Esophagus (tissue), 2 donors: ENCODE measurements at regions not wholly inside any gene's neighbourhood (a gene's known extent, or its start where the extent isn't known, plus 50 kb on each side); places are given as distances from the start of the nearest gene placed in this dataset.

Experiments used
- H3K27ac ChIP-seq, 2 donors: one replicate each; pipeline ENCODE4 v1.5.1; 2013; ENCODE audit warnings: low read depth in 2 of 2, mild to moderate bottlenecking in 2 of 2, inconsistent platforms in 1 of 2, low read length in 1 of 2, moderate library complexity in 1 of 2
- H3K27me3 ChIP-seq, 2 donors: one replicate each; pipeline ENCODE4 v1.6.1; 2013; ENCODE audit warnings: low read length in 2 of 2, control low read depth in 1 of 2, mild to moderate bottlenecking in 1 of 2; ENCODE audit not compliant: insufficient read depth in 2 of 2, control insufficient read depth in 1 of 2
- H3K36me3 ChIP-seq, 2 donors: one replicate each; pipeline ENCODE4 v1.6.1; 2013; ENCODE audit warnings: low read length in 1 of 2; ENCODE audit not compliant: control insufficient read depth in 2 of 2, insufficient read depth in 2 of 2
- H3K4me1 ChIP-seq, 2 donors: one replicate each; pipeline ENCODE4 v1.6.1; 2013; ENCODE audit warnings: low read length in 1 of 2; ENCODE audit not compliant: control insufficient read depth in 2 of 2, insufficient read depth in 2 of 2
- H3K4me3 ChIP-seq, 2 donors: one replicate each; pipeline ENCODE4 v1.5.1; 2013; ENCODE audit warnings: low read length in 2 of 2, mild to moderate bottlenecking in 2 of 2, low read depth in 1 of 2, moderate library complexity in 1 of 2
- H3K9me3 ChIP-seq, 2 donors: one replicate each; pipeline ENCODE4 v1.6.1; 2013; ENCODE audit warnings: mild to moderate bottlenecking in 2 of 2, low read depth in 1 of 2, low read length in 1 of 2, moderate library complexity in 1 of 2; ENCODE audit not compliant: control insufficient read depth in 2 of 2, insufficient read depth in 1 of 2
- WGBS, 2 donors: extraction: QIAGEN DNeasy Blood & Tissue Kit; methylation state at CpG; one replicate each; pipeline ENCODE4 v1.1.7; 2013; 5-methylcytosine and 5-hydroxymethylcytosine counted together
- donor health status: healthy with polysubstance abuse.
- donor health status: Bipolar disorder and iron deficiency.

DNA sequence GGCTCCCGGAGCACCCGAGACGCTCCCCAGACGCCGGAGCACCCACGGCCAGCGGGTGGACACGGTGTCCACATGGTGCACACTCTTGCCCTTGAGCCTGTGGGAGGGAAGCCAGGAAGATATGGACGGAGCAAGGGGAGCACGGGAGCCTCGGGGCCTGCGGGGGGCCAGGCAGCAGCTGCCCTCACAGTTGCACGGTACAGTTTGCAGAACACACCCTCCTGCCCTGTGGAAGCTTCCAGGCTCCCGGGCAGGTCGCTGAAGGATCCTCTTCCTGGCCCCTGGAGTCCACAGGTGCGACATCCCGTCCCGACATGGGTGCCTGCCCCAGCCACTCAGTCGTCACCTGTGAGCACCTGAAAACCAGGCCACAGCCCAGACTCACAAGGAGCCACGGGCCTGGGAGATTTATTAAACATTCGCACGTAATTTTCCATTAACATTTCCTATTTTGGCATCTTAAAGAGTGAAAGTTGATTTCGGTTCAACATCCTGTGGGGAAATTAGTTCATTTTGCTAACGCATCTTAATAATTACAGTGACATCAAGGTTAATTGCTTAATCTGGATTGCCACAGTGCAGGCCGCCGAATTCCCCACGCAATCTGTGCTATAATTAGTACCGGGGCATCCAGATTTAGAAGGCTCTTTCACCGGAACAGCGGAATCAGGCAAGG is 253.3 kb downstream of the BRD1 start:
- WGBS, 2 donors, result 83 to 85% methylated on average over 30 of the region's 30 CpGs
- no peak overlapping the region for H3K27ac ChIP-seq

DNA sequence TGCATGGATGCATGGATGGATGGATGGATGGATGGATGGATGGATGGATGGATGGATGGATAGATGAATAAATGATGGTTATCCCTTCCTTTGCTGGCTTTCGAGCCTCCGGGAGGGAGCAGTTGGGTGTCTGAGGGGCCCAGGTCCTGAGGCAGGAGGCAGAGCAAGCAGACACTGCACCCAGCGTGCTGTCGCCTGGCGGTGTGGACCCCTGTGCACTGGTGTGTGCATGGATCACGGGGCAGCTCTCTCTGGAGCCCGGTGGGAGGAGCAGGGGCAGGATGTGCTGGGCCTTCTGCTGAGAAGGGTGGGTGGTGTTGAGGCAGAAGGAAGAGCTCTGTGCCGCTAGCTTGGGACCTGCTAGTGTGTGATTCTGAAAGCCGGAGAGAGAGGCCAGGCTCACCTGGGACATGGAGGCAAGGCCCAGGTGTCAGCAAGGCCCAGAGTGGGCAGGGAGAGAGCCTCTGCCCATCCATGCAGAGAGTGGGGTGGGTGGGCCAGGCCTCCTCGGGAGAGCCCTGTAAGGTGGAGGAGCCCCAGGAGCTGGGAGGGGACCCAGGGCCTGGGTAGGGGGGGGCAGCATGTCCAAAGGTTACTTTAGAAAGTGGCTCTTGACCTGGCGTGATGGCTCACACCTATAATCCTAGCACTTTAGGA is 254.4 kb downstream of the BRD1 start:
- Histone ChIP-seq H3K9me3 (peaks cover 0 to 9% of the 10 kb centered on the region in 2 donors), H3K4me1 (no peaks in the 10 kb centered on the region), H3K4me3 (no peak overlapping the region), H3K27me3 (no peaks in the 10 kb centered on the region), H3K27ac (no peak overlapping the region), H3K36me3 (no peaks in the 10 kb centered on the region)
- 89 to 94% methylated on average over 11 of the region's 11 CpGs for WGBS, 2 donors

More for the DNA sequence above, 253.3 kb downstream of the BRD1 start:
- Histone ChIP-seq H3K4me1 (no peaks in the 10 kb centered on the region), H3K4me3 (no peak overlapping the region), H3K27me3 (no peaks in the 10 kb centered on the region), H3K36me3 (no peaks in the 10 kb centered on the region), H3K9me3 (peaks cover 0 to 9% of the 10 kb centered on the region in 2 donors)

DNA sequence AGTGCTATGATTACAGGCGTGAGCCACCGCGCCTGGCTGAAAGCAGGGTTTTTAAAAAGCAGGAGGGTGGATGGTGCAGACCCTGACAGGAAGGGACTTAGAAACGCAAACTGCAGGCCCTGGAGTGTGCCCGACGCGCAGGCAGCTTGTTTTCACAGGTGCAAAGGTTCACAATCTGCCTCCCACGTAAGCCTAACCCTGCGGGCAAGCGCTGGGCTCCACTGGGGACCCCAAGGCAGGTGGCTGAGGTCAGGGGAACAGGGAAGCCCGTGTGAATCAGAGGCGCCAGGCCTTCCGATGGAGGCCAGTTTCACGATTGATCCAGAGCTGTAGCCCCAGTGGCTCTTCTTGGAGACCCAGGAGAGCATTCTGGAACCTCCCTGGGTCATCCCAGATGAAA is 256.3 kb downstream of the BRD1 start:
- Histone ChIP-seq H3K4me3 (no peak overlapping the region), H3K27me3 (no peaks in the 10 kb centered on the region), H3K36me3 (no peaks in the 10 kb centered on the region), H3K27ac (no peak overlapping the region), H3K4me1 (no peaks in the 10 kb centered on the region), H3K9me3 (peaks cover 0 to 5% of the 10 kb centered on the region in 2 donors)
- WGBS, 2 donors, result 90 to 93% methylated on average over 14 of the region's 14 CpGs

DNA sequence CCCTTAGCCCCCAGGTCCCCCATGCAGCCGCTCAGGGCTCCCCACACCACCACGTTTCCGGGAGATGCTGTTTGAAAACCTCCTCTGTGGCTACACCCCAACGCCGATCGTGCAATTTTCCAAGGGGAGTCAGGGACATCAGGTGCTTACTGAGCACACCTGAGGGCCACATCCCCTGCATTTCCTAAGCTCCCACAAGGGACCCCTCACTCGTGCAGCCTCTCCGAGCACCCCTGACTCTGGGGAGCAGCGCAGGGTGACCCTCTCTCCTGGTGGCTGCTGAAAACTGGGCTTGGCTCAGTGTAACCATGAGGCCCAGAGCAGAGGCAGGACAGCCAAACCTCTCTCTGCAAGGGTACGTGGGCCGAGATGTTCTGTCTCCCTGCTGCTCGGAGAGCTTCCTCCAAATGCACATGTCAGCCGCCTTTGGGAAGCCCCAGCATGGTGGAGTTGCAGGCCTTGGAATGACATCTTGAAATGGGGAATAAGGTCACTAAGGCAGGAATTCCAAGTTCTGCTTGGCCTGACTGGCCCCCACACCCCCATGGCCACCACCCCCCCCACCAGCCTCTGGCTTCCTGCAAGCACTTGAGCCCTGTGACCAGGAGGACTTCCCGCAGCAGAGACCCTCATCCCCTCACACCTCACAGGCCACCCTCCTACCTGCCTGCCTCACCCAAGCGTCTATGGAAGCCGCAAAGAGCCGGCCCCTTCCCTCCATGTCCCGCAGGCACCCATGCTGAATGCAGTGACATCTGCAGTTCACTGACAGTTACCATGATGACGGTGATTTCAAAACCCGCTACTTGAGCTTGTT is 257.4 kb downstream of the BRD1 start:
- no peaks in the 10 kb centered on the region for H3K4me1 ChIP-seq
- H3K9me3 ChIP-seq, result peaks cover 0 to 3% of the 10 kb centered on the region in 2 donors
- no peak overlapping the region for H3K27ac ChIP-seq
- no peak overlapping the region for H3K4me3 ChIP-seq
- 78 to 79% methylated on average over 20 of the region's 20 CpGs for WGBS, 2 donors
- H3K27me3 ChIP-seq, result no peaks in the 10 kb centered on the region
- no peaks in the 10 kb centered on the region for H3K36me3 ChIP-seq

DNA sequence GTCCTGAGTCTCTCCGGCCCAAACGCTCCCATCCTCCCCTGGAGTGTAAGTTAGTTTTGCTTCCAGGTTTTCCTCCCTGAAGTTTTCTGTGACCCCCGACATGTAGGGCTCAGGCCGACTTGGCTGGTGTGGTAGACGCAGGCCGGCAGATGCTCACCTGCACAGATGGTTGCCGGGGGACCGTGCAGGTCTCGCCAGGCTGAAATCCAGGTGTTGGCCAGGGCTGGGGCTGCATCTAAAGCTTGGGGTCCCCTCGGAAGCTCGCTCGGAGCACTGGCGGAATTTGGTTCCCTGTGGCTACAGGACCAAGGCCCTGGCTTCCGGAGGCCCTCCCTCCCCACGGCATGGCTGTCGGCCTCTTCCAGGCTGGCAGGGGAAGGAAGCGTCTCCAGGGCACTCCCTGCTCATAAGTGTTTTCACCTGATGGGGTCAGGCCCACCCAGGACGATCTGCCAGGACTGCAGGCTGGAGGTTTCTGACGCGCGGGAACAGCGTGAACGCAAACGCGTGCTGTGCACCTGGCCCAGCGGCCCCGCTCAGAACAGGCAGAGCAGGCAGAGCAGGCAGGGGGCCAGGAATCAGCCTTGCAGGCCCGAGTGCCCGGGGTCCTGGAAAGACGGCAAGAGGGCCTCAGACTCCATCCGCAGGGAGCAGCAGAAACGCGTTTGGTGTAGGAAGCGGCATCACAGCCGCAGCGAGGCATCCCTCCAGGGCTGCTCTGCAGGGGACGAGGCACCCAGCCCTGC is 258.2 kb downstream of the BRD1 start:
- no peaks in the 10 kb centered on the region for H3K36me3 ChIP-seq
- no peaks in the 10 kb centered on the region for H3K4me1 ChIP-seq
- no peak overlapping the region for H3K4me3 ChIP-seq
- WGBS, 2 donors, result 78 to 80% methylated on average over 37 of the region's 37 CpGs
- H3K9me3 ChIP-seq, result peaks cover 0 to 3% of the 10 kb centered on the region in 2 donors
- H3K27me3 ChIP-seq, result no peaks in the 10 kb centered on the region
- H3K27ac ChIP-seq, result no peak overlapping the region

DNA sequence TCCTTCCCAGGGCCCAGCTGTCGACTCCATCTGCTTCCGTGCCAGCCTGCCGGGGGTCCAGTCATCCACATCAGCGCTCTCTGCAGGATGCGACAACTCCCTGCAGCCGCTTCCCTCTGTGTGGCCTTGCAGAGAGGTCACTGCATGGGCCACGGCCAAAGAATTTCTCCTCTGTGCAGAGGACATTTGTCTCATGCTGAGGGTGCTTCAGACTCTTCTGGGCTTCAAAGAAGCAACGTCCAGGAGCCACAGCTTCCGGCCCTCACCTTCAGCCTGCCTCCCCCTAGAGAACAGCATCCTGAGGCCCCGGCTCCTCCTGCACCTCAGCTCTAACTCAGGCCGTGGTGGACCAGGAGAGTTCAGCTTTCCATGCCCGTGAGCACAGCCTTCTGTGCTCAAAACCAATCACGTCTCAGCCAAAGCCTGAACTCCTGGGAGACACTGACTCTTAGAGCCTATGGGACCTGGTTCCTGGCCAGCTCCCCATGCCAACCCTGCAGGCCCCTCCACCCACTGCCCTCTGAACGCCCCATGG is 258.9 kb downstream of the BRD1 start:
- WGBS, 2 donors, result 65 to 66% methylated on average over 14 of the region's 14 CpGs

DNA sequence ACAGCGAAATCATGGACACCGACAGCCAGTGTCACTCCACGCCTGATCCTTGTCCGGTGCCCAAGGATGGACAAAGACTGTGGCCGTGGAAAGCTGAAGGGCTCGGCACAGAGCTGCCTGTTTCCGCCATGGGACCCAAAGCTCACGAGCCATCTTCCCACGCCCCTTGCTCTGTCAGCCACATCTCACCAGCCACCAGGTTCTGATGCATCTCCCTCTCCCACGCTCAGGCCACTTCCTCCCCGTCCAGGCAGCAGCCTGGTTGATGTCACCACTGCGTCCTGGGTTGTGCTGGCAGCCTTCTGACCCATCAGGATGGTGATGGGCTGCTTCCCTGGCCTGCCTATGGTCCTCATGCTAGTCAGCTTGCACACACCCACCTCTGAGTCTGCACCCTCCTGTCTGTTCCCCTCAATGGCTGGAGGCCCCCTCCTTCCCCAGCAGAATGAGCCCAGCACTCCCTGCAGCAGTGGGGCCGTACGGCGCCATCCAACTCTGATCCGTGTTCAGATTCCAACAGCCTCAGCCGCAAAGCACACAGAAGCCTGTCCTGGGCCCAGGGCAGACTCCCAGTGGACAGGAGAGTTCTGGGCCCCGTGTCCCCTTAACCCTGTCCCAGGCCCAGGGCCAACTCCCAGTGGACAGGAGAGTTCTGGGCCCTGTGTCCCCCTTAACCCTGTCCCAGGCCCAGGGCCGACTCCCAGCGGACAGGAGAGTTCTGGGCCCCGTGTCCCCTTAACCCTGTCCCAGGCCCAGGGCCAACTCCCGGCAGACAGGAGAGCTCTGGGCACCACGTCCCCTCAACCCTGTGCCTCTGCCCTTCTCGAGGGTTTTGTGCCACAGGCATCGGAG is 259.5 kb downstream of the BRD1 start:
- peaks cover 0 to 2% of the 10 kb centered on the region in 2 donors for H3K9me3 ChIP-seq
- 73 to 76% methylated on average over 24 to 25 of the region's 25 CpGs for WGBS, 2 donors
- no peak overlapping the region for H3K4me3 ChIP-seq
- H3K36me3 ChIP-seq, result no peaks in the 10 kb centered on the region
- no peak overlapping the region for H3K27ac ChIP-seq
- H3K4me1 ChIP-seq, result no peaks in the 10 kb centered on the region
- no peaks in the 10 kb centered on the region for H3K27me3 ChIP-seq

More for the DNA sequence above, 258.9 kb downstream of the BRD1 start:
- Histone ChIP-seq H3K27ac (no peak overlapping the region), H3K36me3 (no peaks in the 10 kb centered on the region), H3K4me3 (no peak overlapping the region), H3K4me1 (no peaks in the 10 kb centered on the region), H3K27me3 (no peaks in the 10 kb centered on the region), H3K9me3 (peaks cover 0 to 3% of the 10 kb centered on the region in 2 donors)

DNA sequence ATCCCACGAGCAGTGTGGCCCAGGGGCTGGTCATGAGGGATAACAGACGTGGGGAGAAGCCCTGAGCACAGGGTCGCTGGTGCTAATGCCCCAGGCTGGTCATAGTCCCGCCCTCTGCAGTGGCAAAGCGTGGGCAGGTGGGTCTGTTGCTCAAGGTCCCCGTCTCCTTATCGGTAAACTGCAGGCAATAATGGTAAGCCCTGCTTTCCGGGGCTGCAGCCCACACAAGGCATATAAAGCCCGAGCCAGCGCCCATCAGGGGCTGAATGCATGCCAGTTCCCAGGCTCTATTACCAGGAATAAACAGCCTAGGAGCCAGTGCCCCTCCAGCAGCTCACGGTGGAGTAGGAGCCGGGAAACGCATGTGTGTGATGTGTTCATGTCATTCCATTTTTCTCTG is 261.0 kb downstream of the BRD1 start:
- H3K4me3 ChIP-seq, result no peak overlapping the region
- WGBS, 2 donors, result 70 to 76% methylated on average over 13 of the region's 13 CpGs
- no peaks in the 10 kb centered on the region for H3K36me3 ChIP-seq
- no peaks in the 10 kb centered on the region for H3K9me3 ChIP-seq
- H3K27me3 ChIP-seq, result no peaks in the 10 kb centered on the region
- no peaks in the 10 kb centered on the region for H3K4me1 ChIP-seq
- H3K27ac ChIP-seq, result no peak overlapping the region
